Heart left ventricle (tissue), 16 donors: ENCODE measurements at regions not wholly inside any gene's neighbourhood (a gene's known extent, or its start where the extent isn't known, plus 50 kb on each side); places are given as distances from the start of the nearest gene placed in this dataset.

ENCODE experiments used
- ATAC-seq, 4 donors: fragments of 200-7000 bp; cut with Tn5 transposase; one replicate each; pipeline ENCODE4 v1.9.1; 2020 to 2022; ENCODE audit warnings: moderate library complexity in 4 of 4, mild to moderate bottlenecking in 3 of 4, moderate number of reproducible peaks in 1 of 4
- DNase-seq, 5 donors: peaks; one replicate each; pipeline ENCODE4 v3.0.0-alpha.2; 2020
- H3K27ac ChIP-seq, 12 donors: fragments of 200-600 bp; sonication (generic) in 4 of 12; one replicate each; pipeline versions ENCODE4 v1.5.0 to v1.8.0; 2016 to 2022; ENCODE audit warnings: mild to moderate bottlenecking in 2 of 12
- H3K27me3 ChIP-seq, 9 donors: fragments of 200-600 bp; sonication (generic) in 2 of 9; one replicate each; pipeline versions ENCODE4 v1.5.1 to v1.8.0; 2016 to 2022; ENCODE audit warnings: mild to moderate bottlenecking in 3 of 9
- H3K36me3 ChIP-seq, 9 donors: fragments of 200-600 bp; sonication (generic) in 2 of 9; one replicate each; pipeline versions ENCODE4 v1.5.0 to v1.8.0; 2018 to 2022; ENCODE audit warnings: mild to moderate bottlenecking in 2 of 9
- H3K4me1 ChIP-seq, 12 donors: fragments of 200-600 bp; sonication (generic) in 4 of 12; one replicate each; pipeline versions ENCODE4 v1.5.0 to v1.8.0; 2016 to 2022; ENCODE audit warnings: mild to moderate bottlenecking in 3 of 12
- H3K4me3 ChIP-seq, 12 donors: fragments of 200-600 bp; sonication (generic) in 4 of 12; one replicate each; pipeline versions ENCODE4 v1.5.0 to v1.8.0; 2017 to 2022; ENCODE audit warnings: mild to moderate bottlenecking in 9 of 12, moderate library complexity in 4 of 12
- H3K9me3 ChIP-seq, 12 donors: fragments of 200-600 bp; sonication (generic) in 4 of 12; one replicate each; pipeline versions ENCODE4 v1.5.0 to v1.8.0; 2016 to 2022; ENCODE audit warnings: mild to moderate bottlenecking in 1 of 12
- CTCF ChIP-seq, 12 donors: fragments of 200-600 bp; sonication (generic) in 4 of 12; IDR thresholded peaks; one replicate each; pipeline versions ENCODE4 v1.5.0 to v1.8.0; 2018 to 2022; ENCODE audit warnings: antibody characterized with exemption in 12 of 12, mild to moderate bottlenecking in 5 of 12
- POLR2A ChIP-seq, 2 donors: fragments of 450-650 bp; IDR thresholded peaks; one replicate each; pipeline ENCODE4 v1.6.1; 2017; ENCODE audit warnings: antibody characterized with exemption in 2 of 2, mild to moderate bottlenecking in 2 of 2, moderate library complexity in 2 of 2
- WGBS, 4 donors: extraction: QIAGEN DNeasy Blood & Tissue Kit in 2 of 4; methylation state at CpG; one replicate each; pipeline versions ENCODE4 v1.1.5 to v1.1.7; 2013 to 2018; 5-methylcytosine and 5-hydroxymethylcytosine counted together
- intact Hi-C, 10 donors: fragments of 100-400 bp; cut with DNase I; formaldehyde crosslinking; loops; one replicate each; pipeline versions ENCODE4 v1.11.1 to v1.14.2; 2022
- donor health status: ischemic (EF 13 %, LVEDD 7.1; RV severe dilation, severe dysfunction).
- donor health status: healthy with polysubstance abuse.
- donor health status: DM: no; HTN: yes; CAD: no.
- donor health status: DM: no; HTN: no; CAD: no.
- donor health status: ischemic (EF 25% LVEDD 6.9; RV normal size, moderate dysfunction).
- donor health status: ischemic (EF 25% LVEDD 5.7; RV mildly dilated, moderate dysfunction).
- donor health status: healthy.
- donor health status: DM: yes; HTN: yes; CAD: no.
- donor health status: ischemic (EF 35%, LVEDD 5.7; RV mildly dilated, moderate dysfunction).
- donor health status: nonischemic (EF 11% LVEDD 7.7; RV severe dilation, severe dysfunction).
- donor health status: DM: yes; HTN: yes; CAD: no.
- donor health status: PGD.
- donor health status: ischemic (EF 29% LVEDD 5.4; RV normal size, mild dysfunction).
- donor health status: nonischemic (EF 23%, LVEDD 6.1; RV moderate dilation, normal function).

- intact Hi-C loops, result no loop called here
- 80 to 95% (median 92%) methylated on average over 2 of the region's 2 CpGs for WGBS, 4 donors
Observed at GRCh38 chr15:29422606-29423005, 153.0 kb upstream of the NSMCE3 start.

GRCh38 chr15:29420188-29420587 is 150.6 kb upstream of the NSMCE3 start:
- TF ChIP-seq POLR2A (IDR thresholded peaks at IDR 0.05), result no peak
- no peak for TF ChIP-seq CTCF (IDR thresholded peaks at IDR 0.05)
- H3K27me3 ChIP-seq, result no peaks in the 10 kb centered on the region
- H3K36me3 ChIP-seq, result no peaks in the 10 kb centered on the region
- peaks cover 0 to 4% (median 0%) of the 10 kb centered on the region in 12 donors for H3K9me3 ChIP-seq
- WGBS, 4 donors, result 61 to 88% (median 67%) methylated on average over 2 of the region's 2 CpGs
- no peak overlapping the region for H3K27ac ChIP-seq
- H3K4me1 ChIP-seq, result no peaks in the 10 kb centered on the region
- DNase-seq (no peak), ATAC-seq (no peak)
- H3K4me3 ChIP-seq, result no peak overlapping the region
- intact Hi-C loops, result no loop called here

More at GRCh38 chr15:29422606-29423005, 153.0 kb upstream of the NSMCE3 start:
- DNase-seq (no peak), ATAC-seq (no peak)
- H3K4me3 ChIP-seq, result no peak overlapping the region
- H3K27ac ChIP-seq, result no peak overlapping the region
- H3K9me3 ChIP-seq, result peaks cover 0 to 4% (median 0%) of the 10 kb centered on the region in 12 donors
- TF ChIP-seq POLR2A (IDR thresholded peaks at IDR 0.05) (no peak), CTCF (IDR thresholded peaks at IDR 0.05) (no peak)
- H3K27me3 ChIP-seq, result no peaks in the 10 kb centered on the region
- H3K36me3 ChIP-seq, result no peaks in the 10 kb centered on the region
- no peaks in the 10 kb centered on the region for H3K4me1 ChIP-seq

- Histone ChIP-seq H3K9me3 (peaks cover 0 to 4% (median 0%) of the 10 kb centered on the region in 12 donors), H3K36me3 (no peaks in the 10 kb centered on the region), H3K27me3 (no peaks in the 10 kb centered on the region), H3K4me1 (no peaks in the 10 kb centered on the region), H3K27ac (peak overlapping the region in 1 of 12 donors; percentile 51), H3K4me3 (no peak overlapping the region)
- no peak for ATAC-seq
- 87 to 93% (median 91%) methylated on average over 1 of the region's 1 CpG for WGBS, 4 donors
- no peak for TF ChIP-seq POLR2A (IDR thresholded peaks at IDR 0.05)
- TF ChIP-seq CTCF (IDR thresholded peaks at IDR 0.05), result no peak
- intact Hi-C loops, result loop anchor here in 1 of 10 donors (10.0 kb wide), 1 partner anchor 56 kb away; no protein-coding TSS in a partner anchor
- no peak for DNase-seq
Observed at GRCh38 chr15:29418931-29419330, 149.3 kb upstream of the NSMCE3 start.

GRCh38 chr15:29418178-29418577 is 148.6 kb upstream of the NSMCE3 start:
- 80 to 88% (median 81%) methylated on average over 4 of the region's 4 CpGs for WGBS, 4 donors
- intact Hi-C loops, result loop anchor here in 1 of 10 donors (10.0 kb wide), 1 partner anchor 57 kb away; no protein-coding TSS in a partner anchor
- ATAC-seq, result no peak
- H3K4me1 ChIP-seq, result no peaks in the 10 kb centered on the region
- TF ChIP-seq POLR2A (IDR thresholded peaks at IDR 0.05), result no peak
- TF ChIP-seq CTCF (IDR thresholded peaks at IDR 0.05), result no peak
- H3K27ac ChIP-seq, result peak overlapping the region in 1 of 12 donors; percentile 51
- no peak overlapping the region for H3K4me3 ChIP-seq
- no peaks in the 10 kb centered on the region for H3K27me3 ChIP-seq
- DNase-seq, result no peak
- H3K36me3 ChIP-seq, result no peaks in the 10 kb centered on the region
- peaks cover 0 to 4% (median 0%) of the 10 kb centered on the region in 12 donors for H3K9me3 ChIP-seq
